ENCODE measurements at regions not wholly inside any gene's neighbourhood (a gene's known extent, or its start where the extent isn't known, plus 50 kb on each side); places are given as distances from the start of the nearest gene placed in this dataset.
A peak's percentile ranks its signal among the peaks of the same experiment; 100 is the strongest.

DNA sequence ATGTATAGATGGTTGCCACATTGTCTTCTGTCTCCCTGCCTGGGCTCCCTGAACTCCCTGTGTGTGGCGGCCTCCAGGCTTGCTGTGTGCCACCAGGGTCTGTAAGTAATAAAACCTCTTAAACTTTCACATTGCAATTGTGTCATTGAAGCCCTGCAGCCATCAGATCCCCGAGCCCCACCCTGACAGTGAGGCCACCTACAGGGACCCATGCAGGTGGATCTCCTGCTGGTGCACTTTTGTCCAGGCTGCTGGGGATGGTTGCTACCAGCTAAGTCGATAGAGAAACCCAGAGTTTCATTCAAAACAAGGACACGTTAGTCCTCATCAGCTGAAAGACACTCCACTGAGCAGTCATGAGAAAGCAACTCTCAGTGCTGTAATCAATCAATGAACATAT, 133.6 kb upstream of the PRICKLE2 start:
- no peaks in the 10 kb centered on the region for H3K4me1 ChIP-seq (replicated peaks in 1 of 2; ENCODE audit: control insufficient read depth in 2 of 2, insufficient read depth in 2 of 2, low read length in 2 of 2)
- no peaks in the 10 kb centered on the region for H4K20me1 ChIP-seq (replicated peaks; ENCODE audit: control insufficient read depth, insufficient read depth, low read length)
- intact Hi-C loops (cut with micrococcal nuclease) (no loop called here), in situ Hi-C loops (cut with MboI) (no loop called here)
- WGBS (ENCODE audit: insufficient coverage, low coverage, missing lambda C conversion rate), result 0% methylated on average over 3 of the region's 4 CpGs
- no peaks in the 10 kb centered on the region for H3K9me1 ChIP-seq (ENCODE audit: control insufficient read depth, insufficient read depth, low read length)
- H3K27ac ChIP-seq (ENCODE audit: extremely low read depth, low read depth, low read length), result no peak overlapping the region
- no peak overlapping the region for H3K4me3 ChIP-seq
- ChIA-PET CTCF (ENCODE audit: low intra/inter-chr PET ratio) (no interaction called here), POLR2A (no interaction called here)
- no peaks in the 10 kb centered on the region for H3K79me2 ChIP-seq (ENCODE audit: control insufficient read depth, insufficient read depth, low read length)
- no peak for TF ChIP-seq LCOR (CRISPR knock-in tag; IDR thresholded peaks at IDR 0.05)
- TF ChIP-seq NBN (IDR thresholded peaks at IDR 0.05; ENCODE audit: low read depth), result no peak
- TF ChIP-seq RFX7 (CRISPR knock-in tag; IDR thresholded peaks at IDR 0.05), result no peak
- no peak for TF ChIP-seq ETV5 (CRISPR knock-in tag; IDR thresholded peaks at IDR 0.05; ENCODE audit: low read depth)
- TF ChIP-seq, protein P1, sequence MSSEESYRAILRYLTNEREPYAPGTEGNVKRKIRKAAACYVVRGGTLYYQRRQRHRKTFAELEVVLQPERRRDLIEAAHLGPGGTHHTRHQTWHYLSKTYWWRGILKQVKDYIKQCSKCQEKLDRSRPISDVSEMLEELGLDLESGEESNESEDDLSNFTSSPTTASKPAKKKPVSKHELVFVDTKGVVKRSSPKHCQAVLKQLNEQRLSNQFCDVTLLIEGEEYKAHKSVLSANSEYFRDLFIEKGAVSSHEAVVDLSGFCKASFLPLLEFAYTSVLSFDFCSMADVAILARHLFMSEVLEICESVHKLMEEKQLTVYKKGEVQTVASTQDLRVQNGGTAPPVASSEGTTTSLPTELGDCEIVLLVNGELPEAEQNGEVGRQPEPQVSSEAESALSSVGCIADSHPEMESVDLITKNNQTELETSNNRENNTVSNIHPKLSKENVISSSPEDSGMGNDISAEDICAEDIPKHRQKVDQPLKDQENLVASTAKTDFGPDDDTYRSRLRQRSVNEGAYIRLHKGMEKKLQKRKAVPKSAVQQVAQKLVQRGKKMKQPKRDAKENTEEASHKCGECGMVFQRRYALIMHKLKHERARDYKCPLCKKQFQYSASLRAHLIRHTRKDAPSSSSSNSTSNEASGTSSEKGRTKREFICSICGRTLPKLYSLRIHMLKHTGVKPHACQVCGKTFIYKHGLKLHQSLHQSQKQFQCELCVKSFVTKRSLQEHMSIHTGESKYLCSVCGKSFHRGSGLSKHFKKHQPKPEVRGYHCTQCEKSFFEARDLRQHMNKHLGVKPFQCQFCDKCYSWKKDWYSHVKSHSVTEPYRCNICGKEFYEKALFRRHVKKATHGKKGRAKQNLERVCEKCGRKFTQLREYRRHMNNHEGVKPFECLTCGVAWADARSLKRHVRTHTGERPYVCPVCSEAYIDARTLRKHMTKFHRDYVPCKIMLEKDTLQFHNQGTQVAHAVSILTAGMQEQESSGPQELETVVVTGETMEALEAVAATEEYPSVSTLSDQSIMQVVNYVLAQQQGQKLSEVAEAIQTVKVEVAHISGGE (CRISPR knock-in tag; IDR thresholded peaks at IDR 0.05), result peak in 1 of 3 experiments; percentile 65; a peak in 1 of 6 replicates
- no peak for FAIRE-seq
- no TSS peak for BruUV-seq (replicated peaks)
- ATAC-seq, result no peak
- H3K9ac ChIP-seq (ENCODE audit: insufficient read depth in 1 of 2, low read depth in 2 of 2, low read length in 2 of 2), result no peak overlapping the region
- H3K27me3 ChIP-seq (ENCODE audit: control insufficient read depth in 2 of 2, insufficient read depth in 2 of 2, low read length in 2 of 2), result no peaks in the 10 kb centered on the region
- DNase-seq (ENCODE audit: extremely low read depth in 1 of 4, low spot score in 3 of 4), result no peak
- no peaks in the 10 kb centered on the region for H3K9me3 ChIP-seq (replicated peaks; ENCODE audit: control insufficient read depth, insufficient read depth, low read depth, low read length)
- H2AFZ ChIP-seq (ENCODE audit: low read depth, low read length), result no peak overlapping the region
- no peak overlapping the region for H3K4me2 ChIP-seq (ENCODE audit: insufficient read depth, low read length)
- H3K36me3 ChIP-seq (ENCODE audit: control insufficient read depth, insufficient read depth, low read length), result no peaks in the 10 kb centered on the region
